Adrenal gland (tissue), 5 donors: ENCODE measurements at regions not wholly inside any gene's neighbourhood (a gene's known extent, or its start where the extent isn't known, plus 50 kb on each side); places are given as distances from the start of the nearest gene placed in this dataset.

ENCODE experiments used
- POLR2A ChIP-seq, 2 donors: fragments of 450-650 bp; IDR thresholded peaks; one replicate each; pipeline ENCODE4 v1.6.1; 2017; ENCODE audit warnings: antibody characterized with exemption in 2 of 2, mild to moderate bottlenecking in 2 of 2, moderate library complexity in 1 of 2
- TF ChIP-seq, protein P1 (sequence below), 6 experiments: fragments of 450-650 bp in 4 of 6; fragments of 200-600 bp in 2 of 6; sonication (generic) in 1 of 6; IDR thresholded peaks; 1 replicate in 5 of 6; 2 replicates in 1 of 6; pipeline versions ENCODE4 v1.5.1 to v1.8.0; 2016 to 2021; ENCODE audit warnings: antibody characterized with exemption in 6 of 6, mild to moderate bottlenecking in 2 of 6, moderate library complexity in 1 of 6
- donor health status: DM: no; HTN: no; CAD: no.

DNA sequence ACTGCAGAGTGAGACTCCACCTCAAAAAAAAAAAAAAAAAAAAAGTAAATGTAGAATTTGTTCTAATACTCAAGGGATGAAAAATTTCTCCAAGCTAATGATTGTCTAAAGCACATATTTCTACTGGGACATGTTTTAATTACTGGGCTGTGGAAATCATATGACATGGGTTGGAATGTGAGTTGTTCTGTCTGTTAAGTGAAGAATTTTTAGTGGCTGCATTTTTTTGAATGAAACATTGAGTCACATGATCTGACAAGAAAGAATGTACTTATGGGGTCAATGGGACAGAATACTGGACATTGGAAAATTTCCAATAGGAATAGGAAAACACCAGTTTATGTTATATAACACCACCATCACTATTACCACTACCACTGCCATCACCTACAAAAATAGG lies 123.8 kb upstream of the IVNS1ABP start:
- TF ChIP-seq, protein P1, sequence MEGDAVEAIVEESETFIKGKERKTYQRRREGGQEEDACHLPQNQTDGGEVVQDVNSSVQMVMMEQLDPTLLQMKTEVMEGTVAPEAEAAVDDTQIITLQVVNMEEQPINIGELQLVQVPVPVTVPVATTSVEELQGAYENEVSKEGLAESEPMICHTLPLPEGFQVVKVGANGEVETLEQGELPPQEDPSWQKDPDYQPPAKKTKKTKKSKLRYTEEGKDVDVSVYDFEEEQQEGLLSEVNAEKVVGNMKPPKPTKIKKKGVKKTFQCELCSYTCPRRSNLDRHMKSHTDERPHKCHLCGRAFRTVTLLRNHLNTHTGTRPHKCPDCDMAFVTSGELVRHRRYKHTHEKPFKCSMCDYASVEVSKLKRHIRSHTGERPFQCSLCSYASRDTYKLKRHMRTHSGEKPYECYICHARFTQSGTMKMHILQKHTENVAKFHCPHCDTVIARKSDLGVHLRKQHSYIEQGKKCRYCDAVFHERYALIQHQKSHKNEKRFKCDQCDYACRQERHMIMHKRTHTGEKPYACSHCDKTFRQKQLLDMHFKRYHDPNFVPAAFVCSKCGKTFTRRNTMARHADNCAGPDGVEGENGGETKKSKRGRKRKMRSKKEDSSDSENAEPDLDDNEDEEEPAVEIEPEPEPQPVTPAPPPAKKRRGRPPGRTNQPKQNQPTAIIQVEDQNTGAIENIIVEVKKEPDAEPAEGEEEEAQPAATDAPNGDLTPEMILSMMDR (IDR thresholded peaks at IDR 0.05): no peak
- no peak for TF ChIP-seq POLR2A (IDR thresholded peaks at IDR 0.05)
